SKM-1 (cell line): ENCODE measurements at regions not wholly inside any gene's neighbourhood (a gene's known extent, or its start where the extent isn't known, plus 50 kb on each side); places are given as distances from the start of the nearest gene placed in this dataset.

Experiments used
- DNase-seq: peaks from one replicate; lab custom pipeline; 2025; ENCODE audit not compliant: unreplicated experiment; lab: John Stamatoyannopoulos, UW

GRCh38 chr2:64312622-64313397, 141.2 kb upstream of the LGALSL start:
- DNase-seq: no peak

- DNase-seq: no peak
Measured at GRCh38 chr2:64313398-64313723, 140.6 kb upstream of the LGALSL start.

GRCh38 chr2:64315291-64315960, 138.5 kb upstream of the LGALSL start:
- no peak for DNase-seq

- no peak for DNase-seq
Measured at GRCh38 chr2:64317707-64318475, 136.1 kb upstream of the LGALSL start.

- no peak for DNase-seq
Measured at GRCh38 chr2:64318476-64318748, 135.6 kb upstream of the LGALSL start.

GRCh38 chr2:64319896-64320295, 134.1 kb upstream of the LGALSL start:
- DNase-seq: no peak

GRCh38 chr2:64322433-64322832, 131.5 kb upstream of the LGALSL start:
- DNase-seq: no peak

GRCh38 chr2:64323197-64323596, 130.8 kb upstream of the LGALSL start:
- no peak for DNase-seq

- no peak for DNase-seq
Measured at GRCh38 chr2:64324746-64325410, 129.1 kb upstream of the LGALSL start.

- no peak for DNase-seq
Measured at GRCh38 chr2:64325477-64325851, 128.5 kb upstream of the LGALSL start.

GRCh38 chr2:64325852-64326577, 127.9 kb upstream of the LGALSL start:
- no peak for DNase-seq

- no peak for DNase-seq
Measured at GRCh38 chr2:64326578-64327050, 127.3 kb upstream of the LGALSL start.

GRCh38 chr2:64327129-64327509, 126.8 kb upstream of the LGALSL start:
- DNase-seq: no peak

- DNase-seq: peak; percentile 6
Measured at GRCh38 chr2:64327510-64328414, 126.2 kb upstream of the LGALSL start.

- no peak for DNase-seq
Measured at GRCh38 chr2:64328415-64328722, 125.6 kb upstream of the LGALSL start.

GRCh38 chr2:64328756-64329155, 125.2 kb upstream of the LGALSL start:
- DNase-seq: no peak

- no peak for DNase-seq
Measured at GRCh38 chr2:64329848-64330247, 124.1 kb upstream of the LGALSL start.

GRCh38 chr2:64330281-64331113, 123.5 kb upstream of the LGALSL start:
- peak; percentile 72 for DNase-seq

- no peak for DNase-seq
Measured at GRCh38 chr2:64331114-64331645, 122.8 kb upstream of the LGALSL start.
